ENCODE measurements at regions not wholly inside any gene's neighbourhood (a gene's known extent, or its start where the extent isn't known, plus 50 kb on each side); places are given as distances from the start of the nearest gene placed in this dataset.

DNA sequence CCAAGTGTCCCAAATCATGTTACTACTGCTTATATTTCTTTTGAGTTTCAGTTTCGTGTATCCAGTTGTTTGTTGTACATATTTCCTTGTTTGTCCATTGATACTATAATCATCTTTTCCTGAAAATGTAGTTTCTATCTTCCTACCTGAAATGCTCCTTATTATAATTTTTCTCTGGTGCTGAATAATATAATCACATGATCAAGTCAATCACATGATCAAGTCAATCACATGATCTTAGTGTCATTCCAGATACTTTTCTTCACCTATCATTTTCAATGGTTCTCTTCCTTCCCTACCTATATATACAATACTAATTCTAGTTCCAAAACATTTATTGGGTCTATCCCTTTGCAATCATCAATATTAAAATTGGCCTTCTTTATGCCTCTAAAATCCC lies 2058.8 kb downstream of the PCDH7 start:
- no peak overlapping the region for H3K4me3 ChIP-seq (replicated peaks in 1 of 2; ENCODE audit: low read depth in 1 of 2, low read length in 2 of 2)
- H3K4me2 ChIP-seq (ENCODE audit: low read length) = no peak overlapping the region
- no peak for DNase-seq (ENCODE audit: low read depth, low spot score)
- H3K4me1 ChIP-seq (ENCODE audit: control insufficient read depth in 1 of 2, insufficient read depth in 2 of 2, low read length in 2 of 2) = peaks cover 0 to 4% of the 10 kb centered on the region in 2 experiments; a peak in 1 of 4 replicates
- H2AFZ ChIP-seq (ENCODE audit: low read depth, low read length, poor library complexity, severe bottlenecking) = peak overlapping the region; percentile 47
- ChIA-PET RAD21 (ENCODE audit: low non-redundant PET in 1 of 2, low total read pairs in 2 of 2, uncharacterized antibody in 2 of 2, unreplicated experiment in 2 of 2) (no interaction called here), CTCF (no interaction called here), POLR2A (no interaction called here)
- H3K36me3 ChIP-seq (ENCODE audit: control insufficient read depth in 1 of 2, insufficient read depth in 2 of 2, low read length in 2 of 2) = no peaks in the 10 kb centered on the region
- no peak overlapping the region for H3K27ac ChIP-seq (ENCODE audit: low read depth, low read length)
- no peak overlapping the region for H3K9ac ChIP-seq (ENCODE audit: low read length)
- TF ChIP-seq, protein P1, sequence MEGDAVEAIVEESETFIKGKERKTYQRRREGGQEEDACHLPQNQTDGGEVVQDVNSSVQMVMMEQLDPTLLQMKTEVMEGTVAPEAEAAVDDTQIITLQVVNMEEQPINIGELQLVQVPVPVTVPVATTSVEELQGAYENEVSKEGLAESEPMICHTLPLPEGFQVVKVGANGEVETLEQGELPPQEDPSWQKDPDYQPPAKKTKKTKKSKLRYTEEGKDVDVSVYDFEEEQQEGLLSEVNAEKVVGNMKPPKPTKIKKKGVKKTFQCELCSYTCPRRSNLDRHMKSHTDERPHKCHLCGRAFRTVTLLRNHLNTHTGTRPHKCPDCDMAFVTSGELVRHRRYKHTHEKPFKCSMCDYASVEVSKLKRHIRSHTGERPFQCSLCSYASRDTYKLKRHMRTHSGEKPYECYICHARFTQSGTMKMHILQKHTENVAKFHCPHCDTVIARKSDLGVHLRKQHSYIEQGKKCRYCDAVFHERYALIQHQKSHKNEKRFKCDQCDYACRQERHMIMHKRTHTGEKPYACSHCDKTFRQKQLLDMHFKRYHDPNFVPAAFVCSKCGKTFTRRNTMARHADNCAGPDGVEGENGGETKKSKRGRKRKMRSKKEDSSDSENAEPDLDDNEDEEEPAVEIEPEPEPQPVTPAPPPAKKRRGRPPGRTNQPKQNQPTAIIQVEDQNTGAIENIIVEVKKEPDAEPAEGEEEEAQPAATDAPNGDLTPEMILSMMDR (IDR thresholded peaks at IDR 0.05 in 2 of 3, conservative IDR thresholded peaks at IDR 0.05 in 1 of 3; ENCODE audit: borderline replicate concordance in 1 of 3, insufficient read depth in 1 of 3, low read depth in 2 of 3, low read length in 2 of 3) = no peak
- TF ChIP-seq, protein P2, sequence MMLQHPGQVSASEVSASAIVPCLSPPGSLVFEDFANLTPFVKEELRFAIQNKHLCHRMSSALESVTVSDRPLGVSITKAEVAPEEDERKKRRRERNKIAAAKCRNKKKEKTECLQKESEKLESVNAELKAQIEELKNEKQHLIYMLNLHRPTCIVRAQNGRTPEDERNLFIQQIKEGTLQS (IDR thresholded peaks at IDR 0.05) = no peak
- TF ChIP-seq RAD21 (IDR thresholded peaks at IDR 0.05; ENCODE audit: low read depth) (no peak), POLR2A (IDR thresholded peaks at IDR 0.05; ENCODE audit: borderline replicate concordance, extremely low read depth, insufficient read depth, insufficient read length) (no peak), YY1 (IDR thresholded peaks at IDR 0.05; ENCODE audit: extremely low read depth, insufficient replicate concordance, low read depth, low read length) (no peak), TCF7L2 (IDR thresholded peaks at IDR 0.05; ENCODE audit: borderline replicate concordance, extremely low read depth, insufficient read depth, insufficient read length) (no peak)
- TF ChIP-seq, protein P3, sequence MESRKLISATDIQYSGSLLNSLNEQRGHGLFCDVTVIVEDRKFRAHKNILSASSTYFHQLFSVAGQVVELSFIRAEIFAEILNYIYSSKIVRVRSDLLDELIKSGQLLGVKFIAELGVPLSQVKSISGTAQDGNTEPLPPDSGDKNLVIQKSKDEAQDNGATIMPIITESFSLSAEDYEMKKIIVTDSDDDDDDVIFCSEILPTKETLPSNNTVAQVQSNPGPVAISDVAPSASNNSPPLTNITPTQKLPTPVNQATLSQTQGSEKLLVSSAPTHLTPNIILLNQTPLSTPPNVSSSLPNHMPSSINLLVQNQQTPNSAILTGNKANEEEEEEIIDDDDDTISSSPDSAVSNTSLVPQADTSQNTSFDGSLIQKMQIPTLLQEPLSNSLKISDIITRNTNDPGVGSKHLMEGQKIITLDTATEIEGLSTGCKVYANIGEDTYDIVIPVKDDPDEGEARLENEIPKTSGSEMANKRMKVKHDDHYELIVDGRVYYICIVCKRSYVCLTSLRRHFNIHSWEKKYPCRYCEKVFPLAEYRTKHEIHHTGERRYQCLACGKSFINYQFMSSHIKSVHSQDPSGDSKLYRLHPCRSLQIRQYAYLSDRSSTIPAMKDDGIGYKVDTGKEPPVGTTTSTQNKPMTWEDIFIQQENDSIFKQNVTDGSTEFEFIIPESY (IDR thresholded peaks at IDR 0.05; ENCODE audit: extremely low read depth, insufficient replicate concordance, low read length) = no peak
- H3K27me3 ChIP-seq (ENCODE audit: insufficient read depth, low read length) = no peaks in the 10 kb centered on the region
- no peak for ATAC-seq
- H4K20me1 ChIP-seq (ENCODE audit: insufficient read depth) = no peaks in the 10 kb centered on the region
- no peaks in the 10 kb centered on the region for H3K79me2 ChIP-seq (ENCODE audit: insufficient read depth, low read length)
- intact Hi-C loops (cut with micrococcal nuclease) = no loop called here
- BruUV-seq (replicated peaks) = no TSS peak
- H3K9me3 ChIP-seq (ENCODE audit: control insufficient read depth in 1 of 2, insufficient read depth in 1 of 2, low read depth in 1 of 2, low read length in 2 of 2) = no peaks in the 10 kb centered on the region
- no peaks in the 10 kb centered on the region for H3K9me2 ChIP-seq (ENCODE audit: insufficient read depth)

Data from HCT116 (cell line).